ENCODE measurements at regions not wholly inside any gene's neighbourhood (a gene's known extent, or its start where the extent isn't known, plus 50 kb on each side); places are given as distances from the start of the nearest gene placed in this dataset.

GRCh38 chr1:234776256-234776875, 166.4 kb upstream of the IRF2BP2 start:
- Histone ChIP-seq H3K9me3 (ENCODE audit: control insufficient read depth, insufficient read depth, low read length) (peaks cover 23% of the 10 kb centered on the region), H3K4me3 (ENCODE audit: low read depth, low read length) (no peak overlapping the region), H3K27me3 (ENCODE audit: control insufficient read depth, insufficient read depth, low read length) (peaks cover 28% of the 10 kb centered on the region), H3K27ac (ENCODE audit: low read depth, low read length) (peak overlapping the region; percentile 3)
- no peak for DNase-seq (ENCODE audit: low read depth, low spot score)
- ChIA-PET CTCF (no interaction called here), POLR2A (no interaction called here)
- TF ChIP-seq CTCF (IDR thresholded peaks at IDR 0.05; ENCODE audit: low read depth, low read length) = no peak

GRCh38 chr1:234775477-234776246, 165.7 kb upstream of the IRF2BP2 start:
- no peak for TF ChIP-seq CTCF (IDR thresholded peaks at IDR 0.05; ENCODE audit: low read depth, low read length)
- Histone ChIP-seq H3K4me3 (ENCODE audit: low read depth, low read length) (no peak overlapping the region), H3K9me3 (ENCODE audit: control insufficient read depth, insufficient read depth, low read length) (peaks cover 23% of the 10 kb centered on the region), H3K27me3 (ENCODE audit: control insufficient read depth, insufficient read depth, low read length) (peaks cover 21% of the 10 kb centered on the region), H3K27ac (ENCODE audit: low read depth, low read length) (no peak overlapping the region)
- DNase-seq (ENCODE audit: low read depth, low spot score) = no peak
- POLR2A ChIA-PET = no interaction called here
- CTCF ChIA-PET = no interaction called here

GRCh38 chr1:234774971-234775370, 165.0 kb upstream of the IRF2BP2 start:
- Histone ChIP-seq H3K9me3 (ENCODE audit: control insufficient read depth, insufficient read depth, low read length) (peaks cover 23% of the 10 kb centered on the region), H3K27ac (ENCODE audit: low read depth, low read length) (no peak overlapping the region), H3K4me3 (ENCODE audit: low read depth, low read length) (no peak overlapping the region), H3K27me3 (ENCODE audit: control insufficient read depth, insufficient read depth, low read length) (peaks cover 14% of the 10 kb centered on the region)
- CTCF ChIA-PET = no interaction called here
- no peak for TF ChIP-seq CTCF (IDR thresholded peaks at IDR 0.05; ENCODE audit: low read depth, low read length)
- no peak for DNase-seq (ENCODE audit: low read depth, low spot score)
- POLR2A ChIA-PET = no interaction called here

DNA sequence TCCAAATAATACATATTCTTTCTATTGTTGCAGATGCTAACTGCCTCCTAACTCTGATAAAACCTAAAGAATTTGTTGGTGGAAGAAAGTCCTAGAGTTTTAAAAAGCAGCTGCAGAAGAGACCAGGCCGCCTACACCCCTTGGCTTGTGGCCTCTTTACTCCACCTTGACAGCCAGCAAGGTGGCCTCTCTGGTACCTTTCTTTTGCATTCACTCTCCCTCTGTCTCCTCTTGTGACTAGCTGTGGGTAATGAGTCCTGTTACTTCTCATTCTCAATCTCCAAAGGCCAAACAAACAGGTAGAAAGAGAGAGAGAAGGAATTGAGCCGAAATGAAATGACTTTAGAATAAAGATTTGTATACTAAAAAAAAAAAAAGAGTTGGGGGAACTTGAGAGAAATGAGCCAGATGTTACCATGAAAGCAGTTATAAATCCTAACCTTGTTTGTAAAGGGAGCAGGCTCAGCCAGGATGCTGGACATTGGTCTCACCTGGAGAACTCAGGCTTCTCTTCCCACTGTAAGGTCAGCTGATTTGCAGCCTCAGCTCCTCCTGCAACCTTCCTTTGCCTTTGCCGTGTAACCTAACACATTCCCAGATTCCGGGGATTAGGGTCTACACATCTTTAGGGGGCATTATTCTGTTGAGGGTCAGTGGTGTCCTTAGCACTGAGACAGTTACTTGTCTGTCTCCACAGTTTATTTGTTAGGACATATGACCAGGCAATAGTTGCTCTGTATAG, 164.1 kb upstream of the IRF2BP2 start:
- Histone ChIP-seq H3K4me3 (ENCODE audit: low read depth, low read length) (no peak overlapping the region), H3K9me3 (ENCODE audit: control insufficient read depth, insufficient read depth, low read length) (peaks cover 21% of the 10 kb centered on the region), H3K27ac (ENCODE audit: low read depth, low read length) (no peak overlapping the region), H3K27me3 (ENCODE audit: control insufficient read depth, insufficient read depth, low read length) (peaks cover 14% of the 10 kb centered on the region)
- DNase-seq (ENCODE audit: low read depth, low spot score) = no peak
- TF ChIP-seq CTCF (IDR thresholded peaks at IDR 0.05; ENCODE audit: low read depth, low read length) = no peak
- ChIA-PET CTCF (no interaction called here), POLR2A (interaction anchor here (0.7 kb wide), 2 partner anchors 278 to 296 kb away, joined by 4 to 5 read pairs; no protein-coding TSS in a partner anchor)

Measured in AG04450 (cell line).